H1 (cell line): ENCODE measurements at regions not wholly inside any gene's neighbourhood (a gene's known extent, or its start where the extent isn't known, plus 50 kb on each side); places are given as distances from the start of the nearest gene placed in this dataset.

ENCODE experiments used
- CTCF ChIA-PET: fragments of 300-600 bp; sonication (Branson Sonifier 250); formaldehyde crosslinking; loops from one replicate; lab custom pipeline; 2021; ENCODE audit not compliant: partially characterized antibody; lab: Charles Lee
- POLR2A ChIA-PET: fragments of 300-600 bp; sonication (Branson Sonifier 250); formaldehyde crosslinking; loops from one replicate; lab custom pipeline; 2021; ENCODE audit warnings: inconsistent platforms; ENCODE audit not compliant: partially characterized antibody; lab: Charles Lee
- DNase-seq, 2 experiments: peaks; one replicate each; pipeline versions ENCODE4 v3.0.0 to v3.0.0-alpha.2; 2010 to 2022; ENCODE audit warnings: low spot score in 2 of 2, low read depth in 1 of 2, mixed read lengths in 1 of 2
- FAIRE-seq: peaks from 2 replicates; lab custom pipeline; 2011; peaks lifted over from hg19 to GRCh38; lab: Jason Lieb, UNC
- H2AFZ ChIP-seq: 2 replicates; pipeline ENCODE4 v1.8.1; 2012; ENCODE audit warnings: low read length, inconsistent platforms
- H2AK5ac ChIP-seq: 2 replicates; pipeline ENCODE4 v1.6.1; 2013; ENCODE audit warnings: low read depth, low read length
- H2BK120ac ChIP-seq: replicated peaks from 2 replicates; pipeline ENCODE3; 2013; ENCODE audit warnings: low read depth, low read length, inconsistent platforms
- H2BK12ac ChIP-seq: 2 replicates; pipeline ENCODE4 v1.6.1; 2013; ENCODE audit warnings: low read depth, low read length
- H2BK15ac ChIP-seq: 2 replicates; pipeline ENCODE4 v1.6.1; 2013; ENCODE audit warnings: low read length
- H2BK20ac ChIP-seq: 2 replicates; pipeline ENCODE4 v1.6.1; 2013; ENCODE audit warnings: low read length
- H2BK5ac ChIP-seq: 2 replicates; pipeline ENCODE4 v1.6.1; 2013; ENCODE audit warnings: low read depth, low read length
- H3K14ac ChIP-seq: 2 replicates; pipeline ENCODE4 v1.6.1; 2013; ENCODE audit warnings: inconsistent platforms; ENCODE audit not compliant: insufficient read length
- H3K18ac ChIP-seq: 2 replicates; pipeline ENCODE4 v1.6.1; 2013; ENCODE audit warnings: low read length; ENCODE audit errors: extremely low read depth
- H3K23ac ChIP-seq: 2 replicates; pipeline ENCODE4 v1.6.1; 2013; ENCODE audit warnings: inconsistent platforms; ENCODE audit not compliant: insufficient read length
- H3K23me2 ChIP-seq: 2 replicates; pipeline ENCODE4 v1.6.1; 2013; ENCODE audit warnings: low read depth, low read length
- H3K27ac ChIP-seq: 2 replicates; pipeline ENCODE4 v1.6.1; 2011; ENCODE audit warnings: low read depth, low read length, inconsistent platforms
- H3K27me3 ChIP-seq, 4 experiments: replicated peaks in 1 of 4; 1 replicate in 1 of 4; 2 replicates in 3 of 4; pipeline versions ENCODE4 v1.6.1 to v1.8.1; 2011 to 2013; ENCODE audit warnings: low read length in 3 of 4, mild to moderate bottlenecking in 3 of 4, inconsistent platforms in 2 of 4, mixed read lengths in 2 of 4, moderate library complexity in 1 of 4; ENCODE audit not compliant: control insufficient read depth in 3 of 4, insufficient read depth in 3 of 4; ENCODE audit errors: extremely low read depth in 1 of 4
- H3K36me3 ChIP-seq, 4 experiments: 2 replicates each; pipeline versions ENCODE4 v1.6.1 to v1.8.1; 2011 to 2013; ENCODE audit warnings: mild to moderate bottlenecking in 4 of 4, low read length in 3 of 4, moderate library complexity in 2 of 4, control low read depth in 1 of 4, inconsistent platforms in 1 of 4; ENCODE audit not compliant: insufficient read depth in 4 of 4, control insufficient read depth in 2 of 4
- H3K4ac ChIP-seq: replicated peaks from 2 replicates; pipeline ENCODE3; 2013; ENCODE audit warnings: low read length, low read depth, mixed read lengths, inconsistent platforms; ENCODE audit not compliant: insufficient read length
- H3K4me1 ChIP-seq, 4 experiments: replicated peaks in 1 of 4; 1 replicate in 1 of 4; 2 replicates in 3 of 4; pipeline versions ENCODE4 v1.6.1 to v1.8.1; 2011 to 2013; ENCODE audit warnings: low read length in 3 of 4, inconsistent platforms in 2 of 4, mixed read lengths in 1 of 4; ENCODE audit not compliant: insufficient read depth in 4 of 4, control insufficient read depth in 3 of 4
- H3K4me2 ChIP-seq, 2 experiments: 2 replicates each; pipeline versions ENCODE4 v1.6.1 to v1.8.1; 2011 to 2013; ENCODE audit warnings: low read depth in 2 of 2, low read length in 2 of 2, control low read depth in 1 of 2, inconsistent platforms in 1 of 2, mild to moderate bottlenecking in 1 of 2; ENCODE audit not compliant: insufficient read depth in 1 of 2
- H3K4me3 ChIP-seq, 4 experiments: fragments of 200-600, 300-600 bp in 1 of 4; sonication (generic), shearing (Covaris generic), sonication (Bioruptor Twin) in 1 of 4; 2 replicates each; pipeline versions ENCODE4 v1.5.1 to v1.8.1; 2011 to 2016; ENCODE audit warnings: low read length in 4 of 4, low read depth in 3 of 4, control low read depth in 2 of 4, inconsistent platforms in 2 of 4, mild to moderate bottlenecking in 2 of 4, mixed read lengths in 1 of 4, moderate library complexity in 1 of 4; ENCODE audit not compliant: insufficient read depth in 2 of 4; ENCODE audit errors: extremely low read depth in 1 of 4
- H3K56ac ChIP-seq: replicated peaks from 2 replicates; pipeline ENCODE3; 2013; ENCODE audit warnings: low read depth, mild to moderate bottlenecking, mixed read lengths, low read length, inconsistent platforms; ENCODE audit not compliant: insufficient read length
- H3K79me1 ChIP-seq: 2 replicates; pipeline ENCODE4 v1.6.1; 2013; ENCODE audit warnings: low read depth, low read length, control low read depth
- H3K79me2 ChIP-seq, 2 experiments: 2 replicates each; pipeline versions ENCODE4 v1.6.1 to v1.8.1; 2012 to 2013; ENCODE audit warnings: low read length in 2 of 2, mild to moderate bottlenecking in 2 of 2, inconsistent platforms in 1 of 2; ENCODE audit not compliant: insufficient read depth in 2 of 2, control insufficient read depth in 1 of 2
- H3K9ac ChIP-seq, 4 experiments: replicated peaks in 1 of 4; 1 replicate in 1 of 4; 2 replicates in 3 of 4; pipeline versions ENCODE4 v1.6.1 to v1.8.1; 2011 to 2013; ENCODE audit warnings: low read depth in 3 of 4, low read length in 3 of 4, control low read depth in 2 of 4, mild to moderate bottlenecking in 2 of 4, moderate library complexity in 2 of 4, inconsistent platforms in 1 of 4; ENCODE audit errors: extremely low read depth in 1 of 4
- H3K9me3 ChIP-seq, 2 experiments: 2 replicates each; pipeline versions ENCODE4 v1.6.1 to v1.8.1; 2012 to 2013; ENCODE audit warnings: mild to moderate bottlenecking in 2 of 2, moderate library complexity in 2 of 2, control low read depth in 1 of 2, inconsistent platforms in 1 of 2, low read depth in 1 of 2, low read length in 1 of 2, mixed read lengths in 1 of 2; ENCODE audit not compliant: insufficient read depth in 2 of 2
- H4K20me1 ChIP-seq, 2 experiments: replicated peaks in 1 of 2; 2 replicates each; pipeline versions ENCODE3 to v1.8.1; 2011 to 2013; ENCODE audit warnings: inconsistent platforms in 2 of 2, low read length in 2 of 2, mild to moderate bottlenecking in 1 of 2; ENCODE audit not compliant: insufficient read depth in 2 of 2, control insufficient read depth in 1 of 2
- H4K5ac ChIP-seq: 2 replicates; pipeline ENCODE4 v1.6.1; 2013; ENCODE audit warnings: low read length, low read depth, mixed read lengths, inconsistent platforms; ENCODE audit not compliant: insufficient read length
- H4K8ac ChIP-seq: 2 replicates; pipeline ENCODE4 v1.8.0; 2013; ENCODE audit warnings: mild to moderate bottlenecking, moderate library complexity, low read length, inconsistent platforms; ENCODE audit not compliant: insufficient read depth; ENCODE audit errors: extremely low read depth
- H4K91ac ChIP-seq: replicated peaks from 2 replicates; pipeline ENCODE3; 2013; ENCODE audit warnings: low read length, mixed read lengths, inconsistent platforms; ENCODE audit not compliant: insufficient read length
- CHD7 ChIP-seq: fragments of 300-600 bp; sonication (generic); IDR thresholded peaks from 2 replicates; pipeline ENCODE4 v1.7.1; 2012; ENCODE audit warnings: low read length, moderate library complexity, mild to moderate bottlenecking, inconsistent platforms; ENCODE audit not compliant: insufficient replicate concordance
- WGBS, 2 experiments: shearing (Covaris generic) in 1 of 2; methylation state at CpG; one replicate each; pipeline versions ENCODE4 v1.1.6 to v1.1.7; 2013 to 2015; ENCODE audit warnings: low lambda C conversion rate in 2 of 2, mixed read lengths in 2 of 2, inconsistent platforms in 1 of 2, low coverage in 1 of 2, missing lambda C conversion rate in 1 of 2; ENCODE audit not compliant: insufficient replicate concordance in 2 of 2, insufficient coverage in 1 of 2, insufficient read length in 1 of 2; ENCODE audit errors: extremely low coverage in 1 of 2, missing lambda C conversion rate in 1 of 2; 5-methylcytosine and 5-hydroxymethylcytosine counted together

DNA sequence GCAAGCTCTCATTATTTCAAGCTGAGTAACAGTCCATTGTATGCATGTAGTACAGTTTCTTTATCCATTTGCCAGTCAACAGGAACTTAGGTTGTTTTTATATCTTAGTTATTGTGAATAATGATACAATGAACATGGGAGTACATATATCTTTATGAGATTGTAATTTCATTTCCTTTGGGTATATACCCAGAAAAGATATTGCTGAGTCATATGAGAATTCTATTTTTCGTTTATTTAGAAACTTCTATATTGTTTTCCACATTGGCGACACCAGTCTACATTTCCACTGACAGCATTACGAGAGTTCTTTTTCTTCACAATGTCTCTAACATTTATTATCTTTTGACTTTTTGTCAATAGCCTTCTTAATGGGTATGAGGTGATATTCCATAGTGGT lies 477.8 kb upstream of the PAPPA start:
- H3K27me3 ChIP-seq = no peaks in the 10 kb centered on the region
- H3K23me2 ChIP-seq = no peaks in the 10 kb centered on the region
- no peaks in the 10 kb centered on the region for H3K36me3 ChIP-seq
- no peak overlapping the region for H3K18ac ChIP-seq
- H2AFZ ChIP-seq = no peak overlapping the region
- H3K4me2 ChIP-seq = no peak overlapping the region
- no peak for DNase-seq
- H3K9me3 ChIP-seq = peaks cover 0 to 11% of the 10 kb centered on the region in 2 experiments; a peak in 1 of 4 replicates
- H3K14ac ChIP-seq = no peak overlapping the region
- no peak for FAIRE-seq
- H2BK12ac ChIP-seq = no peak overlapping the region
- H3K4me1 ChIP-seq = no peaks in the 10 kb centered on the region; a peak in 1 of 7 replicates
- ChIA-PET POLR2A (no interaction called here), CTCF (interaction anchor here (0.6 kb wide), 1 partner anchor 476 kb away, joined by 3 read pairs; no protein-coding TSS in a partner anchor)
- 97% methylated on average over 3 of the region's 3 CpGs; no CpG with 5 or more reads in 1 of the 2 experiments for WGBS, 2 experiments
- H3K9ac ChIP-seq = no peak overlapping the region
- H2BK120ac ChIP-seq = no peak overlapping the region
- H4K8ac ChIP-seq = no peak overlapping the region
- H2BK5ac ChIP-seq = no peak overlapping the region
- no peak overlapping the region for H2BK15ac ChIP-seq
- H2BK20ac ChIP-seq = no peak overlapping the region
- H3K4me3 ChIP-seq = no peak overlapping the region
- H3K23ac ChIP-seq = no peak overlapping the region
- H3K56ac ChIP-seq = no peak overlapping the region
- no peaks in the 10 kb centered on the region for H3K79me1 ChIP-seq
- H3K4ac ChIP-seq = no peak overlapping the region
- no peak overlapping the region for H4K5ac ChIP-seq
- H3K27ac ChIP-seq = no peak overlapping the region
- H4K20me1 ChIP-seq = no peaks in the 10 kb centered on the region
- no peak overlapping the region for H2AK5ac ChIP-seq
- no peaks in the 10 kb centered on the region for H3K79me2 ChIP-seq
- no peak overlapping the region for H4K91ac ChIP-seq
- TF ChIP-seq CHD7 = no peak
